ENCODE measurements at regions not wholly inside any gene's neighbourhood (a gene's known extent, or its start where the extent isn't known, plus 50 kb on each side); places are given as distances from the start of the nearest gene placed in this dataset.

- no peak overlapping the region for H3K4me2 ChIP-seq (ENCODE audit: low read length)
These were observed 91.9 kb downstream of the DRD1 start for GRCh38 chr5:175351897-175352590.

GRCh38 chr5:175351126-175351525, 92.9 kb downstream of the DRD1 start:
- Histone ChIP-seq H3K4me3 (ENCODE audit: low read depth, low read length) (no peak overlapping the region), H3K9me3 (ENCODE audit: control insufficient read depth, low read length) (no peaks in the 10 kb centered on the region), H3K27ac (no peak overlapping the region), H3K27me3 (ENCODE audit: control insufficient read depth, insufficient read depth, low read length) (no peaks in the 10 kb centered on the region), H3K4me1 (no peaks in the 10 kb centered on the region), H3K4me2 (ENCODE audit: low read length) (no peak overlapping the region), H3K36me3 (ENCODE audit: control insufficient read depth, insufficient read depth, low read length) (no peaks in the 10 kb centered on the region), H2AFZ (peak overlapping the region; percentile 17), H3K79me2 (no peaks in the 10 kb centered on the region), H3K9ac (no peak overlapping the region)
- TF ChIP-seq CTCF (IDR thresholded peaks at IDR 0.05), result no peak

More at GRCh38 chr5:175351897-175352590, 91.9 kb downstream of the DRD1 start:
- no peak overlapping the region for H3K9ac ChIP-seq
- no peaks in the 10 kb centered on the region for H3K9me3 ChIP-seq (ENCODE audit: control insufficient read depth, low read length)
- no peaks in the 10 kb centered on the region for H3K79me2 ChIP-seq
- no peaks in the 10 kb centered on the region for H3K4me1 ChIP-seq
- no peaks in the 10 kb centered on the region for H3K36me3 ChIP-seq (ENCODE audit: control insufficient read depth, insufficient read depth, low read length)
- H2AFZ ChIP-seq, result no peak overlapping the region
- H3K4me3 ChIP-seq (ENCODE audit: low read depth, low read length), result no peak overlapping the region
- H3K27ac ChIP-seq, result no peak overlapping the region
- no peaks in the 10 kb centered on the region for H3K27me3 ChIP-seq (ENCODE audit: control insufficient read depth, insufficient read depth, low read length)
- no peak for TF ChIP-seq CTCF (IDR thresholded peaks at IDR 0.05)

GRCh38 chr5:175347931-175348330, 96.1 kb downstream of the DRD1 start:
- H3K4me2 ChIP-seq (ENCODE audit: low read length), result no peak overlapping the region
- H3K79me2 ChIP-seq, result no peaks in the 10 kb centered on the region
- H3K27me3 ChIP-seq (ENCODE audit: control insufficient read depth, insufficient read depth, low read length), result no peaks in the 10 kb centered on the region
- no peak overlapping the region for H2AFZ ChIP-seq
- H3K9ac ChIP-seq, result no peak overlapping the region
- no peak for TF ChIP-seq CTCF (IDR thresholded peaks at IDR 0.05)
- H3K27ac ChIP-seq, result no peak overlapping the region
- H3K4me1 ChIP-seq, result no peaks in the 10 kb centered on the region
- no peak overlapping the region for H3K4me3 ChIP-seq (ENCODE audit: low read depth, low read length)
- H3K9me3 ChIP-seq (ENCODE audit: control insufficient read depth, low read length), result no peaks in the 10 kb centered on the region
- no peaks in the 10 kb centered on the region for H3K36me3 ChIP-seq (ENCODE audit: control insufficient read depth, insufficient read depth, low read length)

GRCh38 chr5:175347027-175347426, 97.0 kb downstream of the DRD1 start:
- no peak for TF ChIP-seq CTCF (IDR thresholded peaks at IDR 0.05)
- Histone ChIP-seq H2AFZ (no peak overlapping the region), H3K4me1 (no peaks in the 10 kb centered on the region), H3K9ac (no peak overlapping the region), H3K27me3 (ENCODE audit: control insufficient read depth, insufficient read depth, low read length) (no peaks in the 10 kb centered on the region), H3K36me3 (ENCODE audit: control insufficient read depth, insufficient read depth, low read length) (no peaks in the 10 kb centered on the region), H3K9me3 (ENCODE audit: control insufficient read depth, low read length) (no peaks in the 10 kb centered on the region), H3K79me2 (no peaks in the 10 kb centered on the region), H3K27ac (no peak overlapping the region), H3K4me3 (ENCODE audit: low read depth, low read length) (no peak overlapping the region), H3K4me2 (ENCODE audit: low read length) (no peak overlapping the region)

Measured in parathyroid adenoma (tissue), 2 donors.